Endodermal cell (in vitro differentiated cells): ENCODE measurements at regions not wholly inside any gene's neighbourhood (a gene's known extent, or its start where the extent isn't known, plus 50 kb on each side); places are given as distances from the start of the nearest gene placed in this dataset.

Source experiments
- DNase-seq: peaks from one replicate; pipeline ENCODE4 v3.0.0-alpha.2; 2017
- H3K27ac ChIP-seq: 2 replicates; pipeline ENCODE4 v1.5.1; 2013; ENCODE audit warnings: mild to moderate bottlenecking, low read depth, low read length, moderate library complexity
- H3K27me3 ChIP-seq: 2 replicates; pipeline ENCODE4 v1.6.1; 2013; ENCODE audit warnings: mild to moderate bottlenecking, low read length, moderate library complexity; ENCODE audit not compliant: insufficient read depth, control insufficient read depth, poor library complexity, severe bottlenecking
- H3K36me3 ChIP-seq: 2 replicates; pipeline ENCODE4 v1.7.0; 2013; ENCODE audit warnings: mild to moderate bottlenecking, low read length, moderate library complexity; ENCODE audit not compliant: control insufficient read depth, insufficient read depth
- H3K4me1 ChIP-seq: one replicate; pipeline ENCODE4 v1.7.0; 2013; ENCODE audit warnings: low read length; ENCODE audit not compliant: control insufficient read depth, insufficient read depth
- H3K4me3 ChIP-seq: 2 replicates; pipeline ENCODE4 v1.5.1; 2013; ENCODE audit warnings: mild to moderate bottlenecking, low read length, moderate library complexity
- H3K9ac ChIP-seq: 2 replicates; pipeline ENCODE4 v1.6.1; 2013; ENCODE audit warnings: mild to moderate bottlenecking, low read length, moderate library complexity; ENCODE audit not compliant: poor library complexity, severe bottlenecking; ENCODE audit errors: extremely low read depth
- H3K9me3 ChIP-seq: 2 replicates; pipeline ENCODE4 v1.6.1; 2013; ENCODE audit warnings: mild to moderate bottlenecking, low read length, moderate library complexity; ENCODE audit not compliant: control insufficient read depth
- H3K27ac Mint-ChIP-seq: 2 replicates; pipeline ENCODE4 v1.8.0; 2020; ENCODE audit warnings: mixed read lengths
- H3K27me3 Mint-ChIP-seq: 2 replicates; pipeline ENCODE4 v1.8.0; 2021; ENCODE audit warnings: mild to moderate bottlenecking, mixed read lengths; ENCODE audit not compliant: insufficient read depth
- H3K36me3 Mint-ChIP-seq: 2 replicates; pipeline ENCODE4 v1.8.0; 2020; ENCODE audit warnings: low read depth, mixed read lengths
- H3K4me1 Mint-ChIP-seq: 2 replicates; pipeline ENCODE4 v1.8.0; 2020; ENCODE audit warnings: mixed read lengths
- H3K4me3 Mint-ChIP-seq: 2 replicates; pipeline ENCODE4 v1.8.0; 2020; ENCODE audit warnings: mild to moderate bottlenecking, moderate library complexity, mixed read lengths
- H3K9me3 Mint-ChIP-seq: 2 replicates; pipeline ENCODE4 v1.8.0; 2020; ENCODE audit warnings: mild to moderate bottlenecking, mixed read lengths
- CTCF ChIP-seq: fragments of 200-600 bp; sonication (generic); conservative IDR thresholded peaks from 2 replicates; pipeline ENCODE4 v1.5.0; 2021; ENCODE audit warnings: antibody characterized with exemption, mild to moderate bottlenecking
- WGBS, 2 experiments: methylation state at CpG; one replicate each; pipeline versions ENCODE4 v1.1.5 to v1.1.7; 2013; ENCODE audit warnings: missing lambda C conversion rate in 2 of 2, mixed read lengths in 1 of 2; ENCODE audit not compliant: insufficient coverage in 1 of 2, insufficient read length in 1 of 2; 5-methylcytosine and 5-hydroxymethylcytosine counted together

GRCh38 chr2:37569131-37569823 is 102.2 kb downstream of the CDC42EP3 start:
- no peak overlapping the region for H3K4me3 ChIP-seq
- no peak for TF ChIP-seq CTCF
- peaks cover 3% of the 10 kb centered on the region for H3K27me3 Mint-ChIP-seq

GRCh38 chr2:37569986-37570679 is 101.3 kb downstream of the CDC42EP3 start:
- no peak for DNase-seq
- Histone ChIP-seq H3K9me3 (peaks cover 7% of the 10 kb centered on the region), H3K4me1 (no peaks in the 10 kb centered on the region), H3K27me3 (no peaks in the 10 kb centered on the region), H3K4me3 (no peak overlapping the region), H3K36me3 (peaks cover 4% of the 10 kb centered on the region), H3K9ac (no peak overlapping the region), H3K27ac (peak overlapping the region; percentile 58)
- Mint-ChIP-seq H3K27ac (no peak overlapping the region), H3K9me3 (peaks cover 12% of the 10 kb centered on the region), H3K36me3 (peaks cover 4% of the 10 kb centered on the region), H3K4me3 (no peak overlapping the region), H3K27me3 (peaks cover 3% of the 10 kb centered on the region), H3K4me1 (peaks cover 3% of the 10 kb centered on the region)
- 59% methylated on average over 3 of the region's 3 CpGs; no CpG with 5 or more reads in 1 of the 2 experiments for WGBS, 2 experiments
- no peak for TF ChIP-seq CTCF

More at GRCh38 chr2:37569131-37569823, 102.2 kb downstream of the CDC42EP3 start:
- Mint-ChIP-seq H3K4me3 (no peak overlapping the region), H3K27ac (no peak overlapping the region), H3K4me1 (peaks cover 3% of the 10 kb centered on the region), H3K36me3 (peaks cover 4% of the 10 kb centered on the region), H3K9me3 (peaks cover 12% of the 10 kb centered on the region)
- no peak for DNase-seq
- no peaks in the 10 kb centered on the region for H3K4me1 ChIP-seq
- H3K9ac ChIP-seq, result no peak overlapping the region
- peaks cover 7% of the 10 kb centered on the region for H3K9me3 ChIP-seq
- no peaks in the 10 kb centered on the region for H3K27me3 ChIP-seq
- H3K36me3 ChIP-seq, result peaks cover 4% of the 10 kb centered on the region
- no peak overlapping the region for H3K27ac ChIP-seq
- 94 to 100% methylated on average over 1 to 2 of the region's 2 CpGs for WGBS, 2 experiments

GRCh38 chr2:37570773-37571586 is 100.5 kb downstream of the CDC42EP3 start:
- peaks cover 3% of the 10 kb centered on the region for H3K27me3 Mint-ChIP-seq
- Histone ChIP-seq H3K27ac (peak overlapping the region; percentile 58), H3K4me3 (no peak overlapping the region), H3K27me3 (no peaks in the 10 kb centered on the region), H3K4me1 (no peaks in the 10 kb centered on the region), H3K36me3 (peaks cover 4% of the 10 kb centered on the region), H3K9ac (no peak overlapping the region), H3K9me3 (peaks cover 9% of the 10 kb centered on the region)
- no peak overlapping the region for H3K27ac Mint-ChIP-seq
- peaks cover 6% of the 10 kb centered on the region for H3K36me3 Mint-ChIP-seq
- H3K4me3 Mint-ChIP-seq, result no peak overlapping the region
- WGBS, 2 experiments, result 72 to 89% methylated on average over 2 to 6 of the region's 6 CpGs
- no peak for DNase-seq
- peaks cover 3% of the 10 kb centered on the region for H3K4me1 Mint-ChIP-seq
- TF ChIP-seq CTCF, result no peak
- peaks cover 13% of the 10 kb centered on the region for H3K9me3 Mint-ChIP-seq
